Liver (tissue), 7 donors: ENCODE measurements at regions not wholly inside any gene's neighbourhood (a gene's known extent, or its start where the extent isn't known, plus 50 kb on each side); places are given as distances from the start of the nearest gene placed in this dataset.

Experiments used
- DNase-seq: peaks from one replicate; pipeline ENCODE4 v3.0.0-alpha.2; 2017; ENCODE audit warnings: low spot score
- H3K27ac ChIP-seq, 2 donors: one replicate each; pipeline ENCODE4 v1.7.0; 2013; ENCODE audit warnings: inconsistent platforms in 2 of 2, low read length in 2 of 2, control low read depth in 1 of 2, low read depth in 1 of 2, mild to moderate bottlenecking in 1 of 2
- H3K27me3 ChIP-seq, 4 donors: one replicate each; pipeline versions ENCODE4 v1.6.1 to v1.7.0; 2013; ENCODE audit warnings: low read length in 3 of 4, inconsistent platforms in 1 of 4, mild to moderate bottlenecking in 1 of 4, moderate library complexity in 1 of 4; ENCODE audit not compliant: control insufficient read depth in 4 of 4, insufficient read depth in 4 of 4
- H3K36me3 ChIP-seq, 4 donors: one replicate each; pipeline versions ENCODE4 v1.6.1 to v1.7.0; 2013; ENCODE audit warnings: low read length in 3 of 4, mild to moderate bottlenecking in 3 of 4, low read depth in 1 of 4, moderate library complexity in 1 of 4; ENCODE audit not compliant: control insufficient read depth in 4 of 4, insufficient read depth in 3 of 4
- H3K4me1 ChIP-seq, 4 donors: one replicate each; pipeline versions ENCODE4 v1.6.1 to v1.7.0; 2013; ENCODE audit warnings: low read length in 3 of 4, mild to moderate bottlenecking in 3 of 4, moderate library complexity in 1 of 4; ENCODE audit not compliant: control insufficient read depth in 4 of 4, insufficient read depth in 4 of 4
- H3K4me3 ChIP-seq, 3 donors: one replicate each; pipeline versions ENCODE4 v1.6.1 to v1.7.0; 2013; ENCODE audit warnings: low read length in 3 of 3, control low read depth in 1 of 3, low read depth in 1 of 3, mild to moderate bottlenecking in 1 of 3
- H3K9ac ChIP-seq, 2 donors: one replicate each; pipeline ENCODE4 v1.7.0; 2013; ENCODE audit warnings: low read length in 2 of 2, mild to moderate bottlenecking in 2 of 2, moderate library complexity in 2 of 2, control low read depth in 1 of 2, low read depth in 1 of 2
- H3K9me3 ChIP-seq, 4 donors: one replicate each; pipeline versions ENCODE4 v1.6.1 to v1.7.0; 2013; ENCODE audit warnings: low read length in 3 of 4; ENCODE audit not compliant: control insufficient read depth in 4 of 4
- ATF3 ChIP-seq: IDR thresholded peaks from 2 replicates; pipeline ENCODE4 v1.6.1; 2016; ENCODE audit warnings: antibody characterized with exemption
- CTCF ChIP-seq: fragments of 150-350 bp; IDR thresholded peaks from 2 replicates; pipeline ENCODE4 v1.5.1; 2017; ENCODE audit warnings: improper control_type of control experiment, low read depth, low read length; ENCODE audit not compliant: missing input control
- EGR1 ChIP-seq, 2 donors: IDR thresholded peaks; 2 replicates each; pipeline ENCODE4 v1.6.1; 2016 to 2018; ENCODE audit warnings: antibody characterized with exemption in 2 of 2, low read depth in 2 of 2
- FOXA1 ChIP-seq: IDR thresholded peaks from 2 replicates; pipeline ENCODE4 v1.6.1; 2016; ENCODE audit warnings: antibody characterized with exemption
- FOXA2 ChIP-seq: IDR thresholded peaks from 2 replicates; pipeline ENCODE4 v1.6.1; 2016; ENCODE audit warnings: antibody characterized with exemption
- GABPA ChIP-seq, 2 donors: IDR thresholded peaks in 1 of 2; conservative IDR thresholded peaks in 1 of 2; 2 replicates each; pipeline ENCODE4 v1.6.1; 2016; ENCODE audit warnings: antibody characterized with exemption in 2 of 2, mild to moderate bottlenecking in 1 of 2, moderate library complexity in 1 of 2
- HNF4A ChIP-seq, 2 donors: conservative IDR thresholded peaks; 2 replicates each; pipeline ENCODE4 v1.6.1; 2016; ENCODE audit warnings: antibody characterized with exemption in 2 of 2, mild to moderate bottlenecking in 2 of 2
- HNF4G ChIP-seq: IDR thresholded peaks from 2 replicates; pipeline ENCODE4 v1.6.1; 2016; ENCODE audit warnings: antibody characterized with exemption
- JUND ChIP-seq, 2 donors: IDR thresholded peaks; 2 replicates each; pipeline ENCODE4 v1.6.1; 2016; ENCODE audit warnings: antibody characterized with exemption in 2 of 2
- NR2F2 ChIP-seq: IDR thresholded peaks from 2 replicates; pipeline ENCODE4 v1.6.1; 2016; ENCODE audit warnings: antibody characterized with exemption
- RAD21 ChIP-seq, 2 donors: IDR thresholded peaks; 2 replicates each; pipeline ENCODE4 v1.6.1; 2016; ENCODE audit warnings: antibody characterized with exemption in 2 of 2, mild to moderate bottlenecking in 2 of 2
- REST ChIP-seq: IDR thresholded peaks from 2 replicates; pipeline ENCODE4 v1.6.1; 2016; ENCODE audit warnings: antibody characterized with exemption, mild to moderate bottlenecking
- RXRA ChIP-seq, 2 donors: IDR thresholded peaks; 2 replicates each; pipeline ENCODE4 v1.6.1; 2017 to 2018; ENCODE audit warnings: antibody characterized with exemption in 2 of 2, mild to moderate bottlenecking in 1 of 2
- SP1 ChIP-seq: IDR thresholded peaks from 2 replicates; pipeline ENCODE4 v1.6.1; 2018; ENCODE audit warnings: antibody characterized with exemption, mild to moderate bottlenecking
- TAF1 ChIP-seq: conservative IDR thresholded peaks from 2 replicates; pipeline ENCODE4 v1.6.1; 2016; ENCODE audit warnings: antibody characterized with exemption, mild to moderate bottlenecking
- YY1 ChIP-seq: IDR thresholded peaks from 2 replicates; pipeline ENCODE4 v1.6.1; 2016; ENCODE audit warnings: antibody characterized with exemption, mild to moderate bottlenecking
- TF ChIP-seq, protein P1 (sequence below): IDR thresholded peaks from 2 replicates; pipeline ENCODE4 v1.6.1; 2016; ENCODE audit warnings: antibody characterized with exemption
- TF ChIP-seq, protein P2 (sequence below): IDR thresholded peaks from 2 replicates; pipeline ENCODE4 v1.6.1; 2016; ENCODE audit warnings: antibody characterized with exemption
- donor health status: healthy.
- donor health status: healthy.
- donor health status: healthy.
- donor health status: healthy.

GRCh38 chr16:63488955-63489354 is 1452.7 kb upstream of the CDH8 start:
- Histone ChIP-seq H3K9me3 (no peaks in the 10 kb centered on the region), H3K27me3 (peaks cover 0 to 3% (median 0%) of the 10 kb centered on the region in 4 donors), H3K4me1 (no peaks in the 10 kb centered on the region), H3K36me3 (no peaks in the 10 kb centered on the region), H3K27ac (no peak overlapping the region), H3K4me3 (no peak overlapping the region), H3K9ac (no peak overlapping the region)
- DNase-seq = no peak
- TF ChIP-seq FOXA1 = no peak
- no peak for TF ChIP-seq HNF4A (conservative IDR thresholded peaks at IDR 0.05)
- no peak for TF ChIP-seq RAD21 (IDR thresholded peaks at IDR 0.05)
- TF ChIP-seq CTCF = no peak
- no peak for TF ChIP-seq HNF4G
- TF ChIP-seq NR2F2 = no peak
- no peak for TF ChIP-seq TAF1
- no peak for TF ChIP-seq JUND (IDR thresholded peaks at IDR 0.05)
- TF ChIP-seq SP1 = no peak
- TF ChIP-seq EGR1 (IDR thresholded peaks at IDR 0.05; ENCODE audit: low read depth in 2 of 2) = no peak
- TF ChIP-seq, protein P1, sequence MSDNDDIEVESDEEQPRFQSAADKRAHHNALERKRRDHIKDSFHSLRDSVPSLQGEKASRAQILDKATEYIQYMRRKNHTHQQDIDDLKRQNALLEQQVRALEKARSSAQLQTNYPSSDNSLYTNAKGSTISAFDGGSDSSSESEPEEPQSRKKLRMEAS = no peak
- TF ChIP-seq, protein P2, sequence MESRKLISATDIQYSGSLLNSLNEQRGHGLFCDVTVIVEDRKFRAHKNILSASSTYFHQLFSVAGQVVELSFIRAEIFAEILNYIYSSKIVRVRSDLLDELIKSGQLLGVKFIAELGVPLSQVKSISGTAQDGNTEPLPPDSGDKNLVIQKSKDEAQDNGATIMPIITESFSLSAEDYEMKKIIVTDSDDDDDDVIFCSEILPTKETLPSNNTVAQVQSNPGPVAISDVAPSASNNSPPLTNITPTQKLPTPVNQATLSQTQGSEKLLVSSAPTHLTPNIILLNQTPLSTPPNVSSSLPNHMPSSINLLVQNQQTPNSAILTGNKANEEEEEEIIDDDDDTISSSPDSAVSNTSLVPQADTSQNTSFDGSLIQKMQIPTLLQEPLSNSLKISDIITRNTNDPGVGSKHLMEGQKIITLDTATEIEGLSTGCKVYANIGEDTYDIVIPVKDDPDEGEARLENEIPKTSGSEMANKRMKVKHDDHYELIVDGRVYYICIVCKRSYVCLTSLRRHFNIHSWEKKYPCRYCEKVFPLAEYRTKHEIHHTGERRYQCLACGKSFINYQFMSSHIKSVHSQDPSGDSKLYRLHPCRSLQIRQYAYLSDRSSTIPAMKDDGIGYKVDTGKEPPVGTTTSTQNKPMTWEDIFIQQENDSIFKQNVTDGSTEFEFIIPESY = no peak
- TF ChIP-seq FOXA2 = no peak
- TF ChIP-seq YY1 = no peak
- no peak for TF ChIP-seq GABPA (IDR thresholded peaks at IDR 0.05 in 1 of 2, conservative IDR thresholded peaks at IDR 0.05 in 1 of 2)
- TF ChIP-seq REST = no peak

GRCh38 chr16:63481060-63481459 is 1444.8 kb upstream of the CDH8 start:
- DNase-seq = no peak
- Histone ChIP-seq H3K4me1 (no peaks in the 10 kb centered on the region), H3K4me3 (no peak overlapping the region), H3K36me3 (no peaks in the 10 kb centered on the region), H3K9ac (no peak overlapping the region), H3K9me3 (no peaks in the 10 kb centered on the region), H3K27me3 (no peaks in the 10 kb centered on the region), H3K27ac (no peak overlapping the region)
- TF ChIP-seq FOXA1 = no peak
- no peak for TF ChIP-seq ATF3
- no peak for TF ChIP-seq FOXA2
- TF ChIP-seq, protein P1 = no peak
- TF ChIP-seq TAF1 = no peak
- TF ChIP-seq SP1 = no peak
- TF ChIP-seq CTCF = no peak
- no peak for TF ChIP-seq RXRA (IDR thresholded peaks at IDR 0.05)
- TF ChIP-seq, protein P2 = no peak
- no peak for TF ChIP-seq HNF4G
- no peak for TF ChIP-seq YY1
- no peak for TF ChIP-seq GABPA (IDR thresholded peaks at IDR 0.05 in 1 of 2, conservative IDR thresholded peaks at IDR 0.05 in 1 of 2)
- no peak for TF ChIP-seq RAD21 (IDR thresholded peaks at IDR 0.05)
